Progenitor cell of endocrine pancreas (in vitro differentiated cells): ENCODE measurements at regions not wholly inside any gene's neighbourhood (a gene's known extent, or its start where the extent isn't known, plus 50 kb on each side); places are given as distances from the start of the nearest gene placed in this dataset.

Source experiments
- DNase-seq: peaks from one replicate; pipeline ENCODE4 v3.0.0; 2021; ENCODE audit warnings: low spot score; ENCODE audit not compliant: unreplicated experiment
- H3K27ac Mint-ChIP-seq: 2 replicates; pipeline ENCODE4 v1.8.0; 2021; ENCODE audit warnings: mild to moderate bottlenecking, moderate library complexity, mixed read lengths
- H3K27me3 Mint-ChIP-seq: 2 replicates; pipeline ENCODE4 v1.8.0; 2021; ENCODE audit warnings: mixed read lengths
- H3K36me3 Mint-ChIP-seq: 2 replicates; pipeline ENCODE4 v1.8.0; 2022; ENCODE audit warnings: mixed read lengths; ENCODE audit not compliant: insufficient read depth
- H3K4me1 Mint-ChIP-seq: 2 replicates; pipeline ENCODE4 v1.8.0; 2021; ENCODE audit warnings: low read depth, mixed read lengths
- H3K4me3 Mint-ChIP-seq: 2 replicates; pipeline ENCODE4 v1.8.0; 2021; ENCODE audit warnings: low read depth, mild to moderate bottlenecking, moderate library complexity, mixed read lengths
- H3K9me3 Mint-ChIP-seq: 2 replicates; pipeline ENCODE4 v1.8.0; 2021; ENCODE audit warnings: low read depth, mixed read lengths
- CTCF ChIP-seq: fragments of 200-600 bp; sonication (generic); IDR thresholded peaks from one replicate; pipeline ENCODE4 v1.5.0; 2021; ENCODE audit warnings: antibody characterized with exemption, mild to moderate bottlenecking; ENCODE audit not compliant: unreplicated experiment

- Mint-ChIP-seq H3K4me3 (no peak overlapping the region), H3K9me3 (no peaks in the 10 kb centered on the region), H3K27me3 (peaks cover 14% of the 10 kb centered on the region), H3K36me3 (no peaks in the 10 kb centered on the region), H3K4me1 (peaks cover 5% of the 10 kb centered on the region), H3K27ac (no peak overlapping the region)
- DNase-seq = no peak
- no peak for TF ChIP-seq CTCF
Observed at GRCh38 chr2:217732992-217733391, 269.8 kb downstream of the TNS1 start.

GRCh38 chr2:217731805-217732204 lies 271.0 kb downstream of the TNS1 start:
- no peak overlapping the region for H3K4me3 Mint-ChIP-seq
- no peak overlapping the region for H3K27ac Mint-ChIP-seq
- H3K4me1 Mint-ChIP-seq = peaks cover 5% of the 10 kb centered on the region
- DNase-seq = no peak
- no peaks in the 10 kb centered on the region for H3K9me3 Mint-ChIP-seq
- peaks cover 14% of the 10 kb centered on the region for H3K27me3 Mint-ChIP-seq
- H3K36me3 Mint-ChIP-seq = no peaks in the 10 kb centered on the region
- no peak for TF ChIP-seq CTCF

GRCh38 chr2:217729421-217730053 lies 273.3 kb downstream of the TNS1 start:
- Mint-ChIP-seq H3K27ac (no peak overlapping the region), H3K36me3 (no peaks in the 10 kb centered on the region), H3K27me3 (peaks cover 18% of the 10 kb centered on the region), H3K4me1 (peaks cover 5% of the 10 kb centered on the region), H3K4me3 (no peak overlapping the region), H3K9me3 (no peaks in the 10 kb centered on the region)
- DNase-seq = no peak
- no peak for TF ChIP-seq CTCF

DNA sequence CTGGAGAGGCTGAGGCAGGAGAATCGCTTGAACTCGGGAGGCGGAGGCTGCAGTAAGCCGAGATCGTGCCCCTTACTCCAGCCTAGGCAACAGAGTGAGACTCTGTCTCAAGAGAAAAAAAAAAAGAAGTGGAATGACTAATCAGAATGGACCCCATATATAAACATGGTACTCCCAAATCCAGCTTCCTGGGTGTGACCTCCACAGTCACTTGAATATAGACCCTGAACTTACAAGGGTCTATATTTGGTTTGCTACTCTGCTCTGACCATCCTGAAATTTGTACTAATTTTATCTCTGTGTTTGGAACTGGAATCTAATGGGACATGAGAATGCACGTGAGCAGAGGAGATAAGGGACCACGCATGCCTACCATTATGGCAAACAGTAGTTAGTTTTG lies 275.0 kb downstream of the TNS1 start:
- Mint-ChIP-seq H3K27ac (no peak overlapping the region), H3K27me3 (peaks cover 7% of the 10 kb centered on the region)
- no peak for TF ChIP-seq CTCF

DNA sequence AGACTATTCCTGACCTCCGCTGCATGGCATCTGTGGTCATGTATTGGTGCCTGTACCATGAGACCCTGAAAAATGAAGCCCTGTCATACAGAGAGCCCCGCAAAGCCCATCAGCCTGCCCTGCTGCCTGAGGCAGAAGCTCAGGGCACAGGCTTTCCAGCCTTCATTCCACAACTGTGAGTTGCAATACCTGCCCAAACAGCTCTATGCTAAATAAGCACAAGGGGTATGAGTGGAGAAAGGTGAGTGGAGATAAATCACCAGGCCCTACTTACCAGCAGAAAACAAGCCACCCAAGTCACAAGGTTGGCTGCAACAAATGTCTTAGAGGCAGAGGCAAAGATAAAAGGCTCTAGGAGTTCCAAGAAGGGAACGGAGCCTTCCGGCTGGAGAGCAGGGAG lies 277.4 kb downstream of the TNS1 start:
- Mint-ChIP-seq H3K27ac (no peak overlapping the region), H3K9me3 (peaks cover 10% of the 10 kb centered on the region), H3K4me3 (no peak overlapping the region), H3K27me3 (peaks cover 4% of the 10 kb centered on the region), H3K4me1 (peaks cover 5% of the 10 kb centered on the region), H3K36me3 (no peaks in the 10 kb centered on the region)
- TF ChIP-seq CTCF = no peak
- DNase-seq = no peak

More for the DNA sequence above, 275.0 kb downstream of the TNS1 start:
- Mint-ChIP-seq H3K36me3 (no peaks in the 10 kb centered on the region), H3K4me1 (peaks cover 5% of the 10 kb centered on the region), H3K9me3 (no peaks in the 10 kb centered on the region), H3K4me3 (no peak overlapping the region)
- no peak for DNase-seq
